LNCaP clone FGC (cell line): ENCODE measurements at regions not wholly inside any gene's neighbourhood (a gene's known extent, or its start where the extent isn't known, plus 50 kb on each side); places are given as distances from the start of the nearest gene placed in this dataset.

Source experiments
- DNase-seq: peaks from one replicate; pipeline ENCODE4 v3.0.0-alpha.2; 2011; ENCODE audit warnings: low read depth
- H3K4me3 ChIP-seq: 2 replicates; pipeline ENCODE4 v1.5.1; 2011; ENCODE audit warnings: mild to moderate bottlenecking, low read depth, low read length, control low read depth
- CTCF ChIP-seq: IDR thresholded peaks from 2 replicates; pipeline ENCODE4 v1.5.1; 2012; ENCODE audit warnings: mild to moderate bottlenecking; ENCODE audit not compliant: control insufficient read depth, insufficient read depth; ENCODE audit errors: extremely low read depth

GRCh38 chr10:74760086-74760979 is 66.1 kb upstream of the KAT6B start:
- TF ChIP-seq CTCF: 0 out of 2 replicates have a peak, but pooled peaks have one; percentile 3
- no peak for DNase-seq

GRCh38 chr10:74763934-74764591 is 62.3 kb upstream of the KAT6B start:
- TF ChIP-seq CTCF: no peak
- no peak overlapping the region for H3K4me3 ChIP-seq
- no peak for DNase-seq

More at GRCh38 chr10:74760086-74760979, 66.1 kb upstream of the KAT6B start:
- H3K4me3 ChIP-seq: no peak overlapping the region

- TF ChIP-seq CTCF: no peak
- no peak overlapping the region for H3K4me3 ChIP-seq
- no peak for DNase-seq
These were observed 60.9 kb upstream of the KAT6B start for GRCh38 chr10:74765465-74765975.

- no peak for TF ChIP-seq CTCF
- no peak for DNase-seq
- no peak overlapping the region for H3K4me3 ChIP-seq
These were observed 59.9 kb upstream of the KAT6B start for GRCh38 chr10:74766501-74766900.

- TF ChIP-seq CTCF: no peak
These were observed 56.0 kb upstream of the KAT6B start for GRCh38 chr10:74770400-74770799.

GRCh38 chr10:74771054-74771453 is 55.3 kb upstream of the KAT6B start:
- no peak for TF ChIP-seq CTCF
- DNase-seq: no peak
- no peak overlapping the region for H3K4me3 ChIP-seq

More at GRCh38 chr10:74770400-74770799, 56.0 kb upstream of the KAT6B start:
- no peak for DNase-seq
- H3K4me3 ChIP-seq: no peak overlapping the region
